GM12864 (cell line): ENCODE measurements at regions not wholly inside any gene's neighbourhood (a gene's known extent, or its start where the extent isn't known, plus 50 kb on each side); places are given as distances from the start of the nearest gene placed in this dataset.
"Not testable (repeated sequence)": the region's sequence is repeated elsewhere in the genome, so short reads cannot be mapped to it uniquely, and the experiment has no call there.

Source experiments
- DNase-seq: peaks from one replicate; pipeline ENCODE4 v3.0.0-alpha.2; 2011; ENCODE audit warnings: low read depth
- H3K4me3 ChIP-seq: 2 replicates; pipeline ENCODE4 v1.5.1; 2011; ENCODE audit warnings: mild to moderate bottlenecking, low read depth, low read length, control low read depth
- TF ChIP-seq, protein P1 (sequence below): IDR thresholded peaks from 2 replicates; pipeline ENCODE4 v1.5.1; 2011; ENCODE audit warnings: low read depth, mild to moderate bottlenecking, moderate library complexity, low read length, control low read depth, inconsistent platforms; ENCODE audit errors: missing control alignments

DNA sequence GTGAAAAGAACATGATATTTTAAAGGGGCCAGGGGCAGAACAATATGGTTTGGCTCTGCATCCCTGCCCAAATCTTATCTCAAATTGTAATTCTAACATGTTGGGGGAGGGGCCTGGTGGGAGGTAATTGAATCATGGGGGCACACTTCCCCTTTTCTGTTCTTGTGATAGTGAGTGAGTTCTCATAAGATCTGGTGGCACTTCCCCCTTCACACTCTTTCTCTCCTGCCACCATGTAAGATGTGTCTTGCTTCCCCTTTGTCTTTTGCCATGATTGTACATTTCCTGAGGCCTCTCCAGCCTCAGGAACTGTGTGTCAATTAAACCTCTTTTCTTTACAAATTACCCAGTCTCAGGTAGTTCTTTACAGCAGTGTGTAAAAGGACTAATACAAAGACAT lies 177.1 kb upstream of the ZNF322 start:
- not testable (repeated sequence) for H3K4me3 ChIP-seq, DNase-seq

DNA sequence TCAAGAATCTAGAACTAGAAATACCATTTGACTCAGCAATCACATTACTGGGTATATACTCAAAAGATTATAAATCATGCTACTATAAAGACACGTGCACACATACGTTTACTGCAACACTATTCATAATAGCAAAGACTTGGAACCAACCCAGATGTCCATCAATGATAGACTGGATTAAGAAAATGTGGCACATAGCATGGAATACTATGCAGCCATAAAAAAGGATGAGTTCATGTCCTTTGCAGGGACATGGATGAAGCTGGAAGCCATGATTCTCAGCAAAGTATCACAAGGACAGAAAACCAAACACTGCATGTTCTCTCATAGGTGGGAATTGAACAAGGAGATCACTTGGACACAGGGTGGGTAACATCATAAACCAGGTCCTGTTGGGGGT lies 185.3 kb upstream of the ZNF322 start:
- not testable (repeated sequence) for DNase-seq, H3K4me3 ChIP-seq

DNA sequence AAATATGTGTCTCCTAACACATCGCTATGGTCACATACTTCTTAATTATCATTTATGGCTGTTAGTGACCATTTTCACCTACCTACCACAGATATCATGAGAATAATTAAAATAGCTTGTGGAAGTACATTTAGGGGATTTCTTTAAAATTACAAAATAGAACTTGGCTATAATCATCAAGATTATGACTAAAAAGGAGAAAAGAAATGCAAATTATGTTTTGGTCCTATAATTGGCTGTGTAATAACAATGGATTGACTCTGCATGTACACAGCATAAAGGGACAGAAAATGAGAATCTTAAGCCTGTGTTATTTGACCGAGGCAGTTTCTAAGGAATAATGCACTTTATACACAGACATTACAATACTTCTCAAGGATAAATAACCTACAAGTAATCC lies 197.7 kb upstream of the ZNF322 start:
- not testable (repeated sequence) for H3K4me3 ChIP-seq, DNase-seq

DNA sequence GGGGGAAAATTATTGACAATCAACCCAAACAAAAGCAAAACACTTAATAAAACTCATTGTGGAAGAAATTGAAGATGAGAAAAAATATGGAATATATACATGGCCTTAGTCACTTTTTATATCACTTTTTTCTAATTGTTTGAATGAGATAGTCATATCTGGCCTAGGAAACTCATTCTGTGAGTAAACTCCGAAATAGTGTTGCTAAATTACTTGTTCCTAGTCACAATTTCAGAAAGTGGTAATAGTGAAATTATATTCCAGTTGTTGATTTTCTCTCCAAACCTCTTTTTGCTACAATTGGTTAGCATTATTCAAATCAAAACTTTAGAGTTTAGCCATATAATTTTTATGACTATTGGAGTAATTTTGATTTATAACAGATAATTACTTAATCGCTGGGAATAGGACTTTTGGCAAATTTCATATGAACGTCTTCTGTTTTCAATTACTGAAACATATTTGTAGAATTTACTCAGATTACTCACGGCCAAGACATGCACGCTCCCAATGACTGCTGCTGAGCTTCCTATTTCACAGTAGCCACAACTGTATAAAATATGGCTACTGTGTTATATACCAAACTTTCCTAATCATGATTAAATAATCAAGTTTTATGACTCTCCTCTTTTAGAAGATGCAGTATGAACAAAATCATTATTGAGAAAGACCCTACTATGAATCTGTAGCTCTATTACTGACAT lies 199.7 kb upstream of the ZNF322 start:
- not testable (repeated sequence) for H3K4me3 ChIP-seq, DNase-seq

DNA sequence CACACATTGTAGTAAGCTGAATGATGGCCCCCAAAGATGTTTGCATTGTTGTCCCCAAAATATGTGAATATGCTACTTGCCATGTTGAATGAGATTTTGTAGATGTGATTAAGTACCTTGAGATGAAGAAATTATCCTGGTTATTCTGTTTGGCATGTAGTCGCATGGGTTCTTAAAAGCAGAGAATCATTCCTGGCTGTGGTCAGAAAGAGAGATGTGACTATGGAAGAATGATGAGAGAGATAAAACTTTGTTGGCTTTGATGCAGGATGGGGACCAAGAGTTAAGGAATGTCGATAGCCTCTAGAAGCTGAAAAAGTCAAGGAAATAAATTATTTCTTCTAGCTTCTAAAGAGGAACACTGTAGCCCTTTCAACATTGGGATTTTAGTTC lies 200.2 kb upstream of the ZNF322 start:
- DNase-seq = not testable (repeated sequence)

DNA sequence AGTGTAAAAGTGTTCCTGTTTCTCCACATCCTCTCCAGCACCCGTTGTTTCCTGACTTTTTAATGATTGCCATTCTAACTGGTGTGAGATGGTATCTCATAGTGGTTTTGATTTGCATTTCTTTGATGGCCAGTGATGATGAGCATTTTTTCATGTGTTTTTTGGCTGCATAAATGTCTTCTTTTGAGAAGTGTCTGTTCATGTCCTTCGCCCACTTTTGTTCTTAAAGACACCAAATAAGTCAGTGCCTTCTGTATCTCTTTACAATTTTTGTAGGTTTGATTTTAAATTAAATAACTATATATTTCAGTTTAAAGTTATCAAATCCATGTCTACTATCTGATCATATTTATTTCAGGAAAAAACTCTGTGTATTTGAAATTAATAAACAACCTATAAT lies 202.4 kb upstream of the ZNF322 start:
- H3K4me3 ChIP-seq, DNase-seq: not testable (repeated sequence)

More for the DNA sequence above, 200.2 kb upstream of the ZNF322 start:
- not testable (repeated sequence) for H3K4me3 ChIP-seq

DNA sequence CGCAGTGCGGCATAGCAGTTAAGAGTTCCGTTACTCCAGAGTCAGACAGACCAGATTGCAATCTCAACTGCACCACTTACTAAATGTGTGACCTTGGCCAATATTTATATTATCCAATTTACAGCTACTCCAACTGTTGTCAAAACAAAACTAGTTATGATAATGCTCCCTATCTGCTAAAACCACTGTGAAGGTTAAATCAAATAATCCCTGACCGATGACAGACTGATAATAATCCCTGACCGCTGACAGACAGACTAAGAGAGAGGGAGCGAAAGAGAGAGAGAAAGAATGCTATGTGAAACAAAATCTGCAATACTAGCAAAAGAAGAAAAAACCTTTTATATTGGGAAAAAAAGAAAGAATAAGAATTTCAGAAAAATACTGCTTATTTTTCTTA lies 204.1 kb upstream of the ZNF322 start:
- not testable (repeated sequence) for DNase-seq, H3K4me3 ChIP-seq

DNA sequence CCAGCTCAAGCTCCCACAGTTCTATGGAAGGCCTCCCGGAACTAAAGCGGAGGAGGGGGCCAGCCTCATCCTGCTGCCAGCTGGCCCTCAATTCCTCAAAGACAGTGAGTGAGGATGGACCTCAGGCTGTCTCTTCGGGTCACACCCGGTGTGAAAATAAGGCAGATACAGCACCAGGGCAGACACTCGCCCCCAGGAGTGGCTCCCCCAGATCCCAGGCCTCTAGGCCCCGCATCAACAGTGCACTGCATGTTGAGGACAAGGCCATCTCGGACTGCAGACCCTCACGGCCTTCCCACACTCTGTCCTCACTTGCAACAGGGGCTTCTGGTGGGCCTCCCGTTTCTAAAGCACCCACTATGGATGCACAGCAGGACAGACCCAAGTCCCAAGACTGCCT lies 239.2 kb upstream of the ZNF322 start:
- not testable (repeated sequence) for DNase-seq, H3K4me3 ChIP-seq

DNA sequence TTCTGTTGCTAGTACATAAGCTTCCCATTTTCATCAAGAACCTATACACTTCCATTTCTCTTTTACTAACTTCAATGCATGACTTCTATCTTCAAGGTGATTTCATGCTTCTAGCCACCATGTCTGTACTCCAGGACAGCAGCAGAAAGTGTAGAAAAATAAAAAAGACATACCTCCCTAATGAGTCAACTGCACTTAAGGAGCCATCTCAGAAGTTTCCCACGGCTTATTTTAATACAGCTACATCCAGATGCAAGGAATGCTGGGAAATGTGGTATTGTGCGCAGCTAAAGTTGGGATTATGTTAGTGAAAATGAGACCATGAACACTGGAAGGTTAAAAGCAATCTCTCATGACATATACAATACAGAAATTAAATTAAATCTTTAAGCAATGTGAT lies 264.7 kb upstream of the ZNF322 start:
- H3K4me3 ChIP-seq, DNase-seq: not testable (repeated sequence)

DNA sequence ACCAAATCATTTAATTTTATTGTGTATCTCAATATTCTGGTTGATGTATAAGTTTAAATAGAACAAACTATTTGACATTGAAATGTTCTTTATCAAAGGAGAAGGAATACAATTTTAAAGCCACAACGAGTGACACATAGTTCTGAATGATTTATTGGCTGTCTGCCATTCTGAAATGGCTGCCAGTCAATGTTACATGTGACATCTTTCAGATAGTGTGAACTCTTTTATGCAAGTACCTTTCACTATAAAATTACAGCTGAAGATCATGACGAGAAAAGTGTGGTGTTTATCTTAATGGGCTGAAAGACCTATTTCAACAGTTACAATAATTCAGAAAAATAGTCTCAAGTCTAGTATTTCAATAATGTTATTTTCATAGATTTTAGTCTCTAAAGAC lies 268.6 kb upstream of the ZNF322 start:
- not testable (repeated sequence) for DNase-seq, H3K4me3 ChIP-seq

DNA sequence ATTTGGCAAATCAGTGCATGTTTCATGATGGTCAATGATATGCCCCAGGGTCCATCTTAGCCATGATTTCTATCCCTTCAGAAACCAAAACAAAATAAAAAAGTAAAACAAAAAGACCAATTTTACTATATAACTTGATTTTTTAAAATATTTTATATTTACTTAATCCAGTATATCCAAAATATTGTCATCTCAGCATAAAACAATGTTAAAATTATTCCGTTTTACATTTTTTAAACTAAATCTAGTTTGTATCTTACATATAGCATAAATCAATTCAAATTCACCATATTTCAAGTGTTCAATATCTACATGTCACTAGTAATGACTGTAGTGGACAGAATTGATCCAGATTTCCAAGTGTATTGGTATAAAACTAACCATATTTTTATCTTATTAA lies 277.7 kb upstream of the ZNF322 start:
- not testable (repeated sequence) for H3K4me3 ChIP-seq, DNase-seq

DNA sequence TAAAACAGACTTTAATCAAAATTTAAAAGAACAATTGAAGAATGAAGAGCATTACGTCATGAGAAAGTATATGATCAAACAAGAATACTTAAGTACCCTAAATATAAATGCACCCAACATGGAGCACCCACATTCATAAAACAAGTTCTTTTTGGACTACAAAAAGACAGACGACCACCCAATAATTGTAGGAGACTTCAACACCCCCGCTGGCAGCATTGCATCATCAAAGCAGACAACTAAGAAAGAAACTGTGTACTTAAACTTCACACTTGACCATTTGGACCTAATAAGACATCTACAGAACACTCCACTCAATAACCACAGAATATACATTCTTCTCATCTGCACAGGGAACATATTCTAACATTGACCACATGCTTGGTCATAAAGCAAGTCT lies 291.7 kb upstream of the ZNF322 start:
- H3K4me3 ChIP-seq, DNase-seq: not testable (repeated sequence)

DNA sequence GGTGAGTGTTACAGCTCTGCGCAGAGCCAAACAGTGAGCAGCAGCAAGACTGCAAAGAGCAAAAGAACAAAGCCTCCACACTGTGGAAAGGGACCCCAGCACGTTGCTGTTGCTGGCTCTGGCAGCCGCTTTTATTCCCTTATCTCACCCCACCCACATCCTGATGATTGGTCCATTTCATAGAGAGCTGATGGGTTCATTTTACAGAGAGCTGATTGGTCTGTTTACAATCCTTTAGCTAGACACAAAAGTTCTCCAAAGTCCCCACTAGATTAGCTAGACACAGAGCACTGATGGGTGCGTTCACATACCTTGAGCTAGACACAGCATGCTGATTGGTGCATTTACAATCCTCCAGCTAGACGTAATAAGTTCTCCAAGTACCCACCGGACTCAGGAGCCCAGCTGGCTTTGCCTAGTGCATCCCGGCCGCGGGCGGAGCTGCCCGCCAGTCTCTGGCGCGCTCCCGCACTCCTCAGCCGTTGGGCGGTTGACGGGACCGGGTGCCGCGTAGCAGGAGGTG lies 291.4 kb upstream of the PRSS16 start:
- peak overlapping the region; percentile 54 for H3K4me3 ChIP-seq
- DNase-seq = peak; percentile 66

DNA sequence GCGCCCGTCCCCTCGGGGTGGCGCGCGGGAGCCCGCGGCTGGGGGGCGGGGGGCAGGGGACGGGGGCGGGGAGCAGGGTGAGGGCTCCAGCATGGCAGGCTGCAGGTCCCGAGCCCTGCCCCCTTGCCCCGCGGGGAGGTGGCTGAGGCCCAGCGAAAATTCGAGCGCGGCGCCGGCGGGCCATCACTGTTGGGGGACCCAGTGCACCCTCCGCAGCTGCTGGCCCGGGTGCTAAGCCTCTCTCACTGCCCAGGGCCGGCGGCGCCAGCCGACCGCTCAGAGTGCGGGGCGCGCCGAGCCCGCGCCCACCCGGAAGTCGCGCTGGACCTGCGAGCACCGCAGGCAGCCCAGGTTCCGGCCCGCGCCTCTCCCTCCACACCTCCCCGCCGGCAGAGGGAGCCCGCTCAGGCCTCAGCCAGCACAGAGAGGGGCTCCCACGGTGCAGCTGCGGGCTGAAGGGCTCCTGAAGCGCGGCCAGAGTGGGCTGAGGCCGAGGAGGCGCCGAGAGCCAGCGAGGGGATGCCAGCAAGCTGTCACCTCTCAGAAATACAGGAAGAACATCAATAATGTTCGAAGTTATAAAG lies 290.8 kb upstream of the PRSS16 start:
- peak; percentile 40 for DNase-seq

DNA sequence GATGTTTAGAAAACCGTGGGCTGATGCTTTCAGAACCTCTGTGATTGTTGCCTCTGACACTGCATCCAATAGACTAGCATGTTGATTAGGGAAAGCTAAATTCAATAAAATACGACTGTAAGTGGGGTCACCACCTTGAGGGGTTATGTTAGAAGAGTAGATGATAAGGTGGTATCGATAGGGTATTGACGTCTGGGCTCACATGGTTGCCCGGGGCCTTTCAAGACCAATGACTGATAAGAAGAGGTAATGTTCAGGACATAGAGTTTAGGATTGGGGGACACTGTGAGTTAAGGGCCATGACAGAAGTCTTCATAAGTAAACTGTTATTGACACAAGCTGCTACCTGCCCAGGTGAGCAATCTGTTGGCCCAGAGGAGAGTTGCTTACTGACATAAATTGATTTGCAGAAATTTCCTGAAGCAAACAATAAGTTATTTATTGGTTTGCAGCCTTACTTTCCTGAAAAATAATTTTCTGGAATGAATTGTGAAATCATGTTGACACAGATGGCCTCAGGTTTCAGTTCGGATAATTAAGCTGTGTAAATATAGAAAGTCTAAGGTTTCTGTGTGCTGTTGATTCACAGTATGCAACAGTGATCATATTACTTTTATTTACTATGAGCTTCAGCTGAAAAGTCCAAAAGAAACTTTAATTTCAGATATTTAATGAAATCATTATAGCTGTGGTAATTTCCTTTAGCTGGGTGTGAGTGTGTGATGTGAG lies 289.9 kb upstream of the PRSS16 start:
- DNase-seq = not testable (repeated sequence)
- peak overlapping the region; percentile 53; the same call in 1 of the 2 replicates for H3K4me3 ChIP-seq

More for the DNA sequence above, 290.8 kb upstream of the PRSS16 start:
- H3K4me3 ChIP-seq = peak overlapping the region; percentile 54
- TF ChIP-seq, protein P1, sequence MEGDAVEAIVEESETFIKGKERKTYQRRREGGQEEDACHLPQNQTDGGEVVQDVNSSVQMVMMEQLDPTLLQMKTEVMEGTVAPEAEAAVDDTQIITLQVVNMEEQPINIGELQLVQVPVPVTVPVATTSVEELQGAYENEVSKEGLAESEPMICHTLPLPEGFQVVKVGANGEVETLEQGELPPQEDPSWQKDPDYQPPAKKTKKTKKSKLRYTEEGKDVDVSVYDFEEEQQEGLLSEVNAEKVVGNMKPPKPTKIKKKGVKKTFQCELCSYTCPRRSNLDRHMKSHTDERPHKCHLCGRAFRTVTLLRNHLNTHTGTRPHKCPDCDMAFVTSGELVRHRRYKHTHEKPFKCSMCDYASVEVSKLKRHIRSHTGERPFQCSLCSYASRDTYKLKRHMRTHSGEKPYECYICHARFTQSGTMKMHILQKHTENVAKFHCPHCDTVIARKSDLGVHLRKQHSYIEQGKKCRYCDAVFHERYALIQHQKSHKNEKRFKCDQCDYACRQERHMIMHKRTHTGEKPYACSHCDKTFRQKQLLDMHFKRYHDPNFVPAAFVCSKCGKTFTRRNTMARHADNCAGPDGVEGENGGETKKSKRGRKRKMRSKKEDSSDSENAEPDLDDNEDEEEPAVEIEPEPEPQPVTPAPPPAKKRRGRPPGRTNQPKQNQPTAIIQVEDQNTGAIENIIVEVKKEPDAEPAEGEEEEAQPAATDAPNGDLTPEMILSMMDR = peak; percentile 43

DNA sequence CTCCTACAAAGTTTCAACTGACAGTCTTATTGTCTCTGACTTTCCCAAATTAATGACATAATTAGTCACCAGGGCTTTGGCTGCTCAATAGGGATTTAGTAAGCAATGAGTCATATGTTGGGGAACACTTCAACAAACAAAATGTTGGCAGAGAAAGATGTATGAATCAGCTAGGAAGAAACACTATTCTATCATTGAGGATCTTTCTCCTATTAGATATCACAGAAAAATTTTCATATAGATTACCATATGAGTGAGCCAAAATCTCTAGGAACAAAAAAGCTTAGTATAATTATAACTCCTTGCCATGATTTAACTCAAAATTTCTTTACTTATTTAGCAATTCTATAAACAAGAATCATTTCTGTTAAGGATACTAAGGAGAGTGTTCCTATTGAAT lies 286.3 kb upstream of the PRSS16 start:
- not testable (repeated sequence) for H3K4me3 ChIP-seq, DNase-seq
